Smooth muscle cell (in vitro differentiated cells): ENCODE measurements at regions not wholly inside any gene's neighbourhood (a gene's known extent, or its start where the extent isn't known, plus 50 kb on each side); places are given as distances from the start of the nearest gene placed in this dataset.
A peak's percentile ranks its signal among the peaks of the same experiment; 100 is the strongest.

Experiments
- DNase-seq: peaks from one replicate; lab custom pipeline; 2025; ENCODE audit not compliant: unreplicated experiment; lab: John Stamatoyannopoulos, UW
- H2AFZ ChIP-seq: fragments of 200-600 bp; sonication (generic); 2 replicates; pipeline ENCODE4 v1.6.0; 2016; ENCODE audit warnings: antibody characterized with exemption, low read depth, mild to moderate bottlenecking
- H3F3A ChIP-seq: fragments of 200-600 bp; sonication (generic); 2 replicates; pipeline ENCODE4 v1.6.0; 2017; ENCODE audit warnings: antibody characterized with exemption, low read depth
- H3K27ac ChIP-seq: fragments of 200-600 bp; sonication (generic); 2 replicates; pipeline ENCODE4 v1.5.1; 2016; ENCODE audit warnings: low read depth, mild to moderate bottlenecking
- H3K27me3 ChIP-seq: fragments of 200-600 bp; sonication (generic); 2 replicates; pipeline ENCODE4 v1.6.1; 2016; ENCODE audit warnings: low read depth, mild to moderate bottlenecking
- H3K36me3 ChIP-seq: fragments of 200-600 bp; sonication (generic); 2 replicates; pipeline ENCODE4 v1.5.1; 2016; ENCODE audit warnings: low read depth
- H3K4me1 ChIP-seq: fragments of 200-600 bp; sonication (generic); 2 replicates; pipeline ENCODE4 v1.5.1; 2016; ENCODE audit warnings: low read depth
- H3K4me2 ChIP-seq: fragments of 200-600 bp; sonication (generic); 2 replicates; pipeline ENCODE4 v1.6.0; 2016; ENCODE audit warnings: mild to moderate bottlenecking
- H3K4me3 ChIP-seq: fragments of 200-600 bp; sonication (generic); 2 replicates; pipeline ENCODE4 v1.5.1; 2016; ENCODE audit warnings: mild to moderate bottlenecking
- H3K79me2 ChIP-seq: fragments of 200-600 bp; sonication (generic); 2 replicates; pipeline ENCODE4 v1.6.0; 2016; ENCODE audit warnings: low read depth, mild to moderate bottlenecking
- H3K9ac ChIP-seq: fragments of 200-600 bp; sonication (generic); 2 replicates; pipeline ENCODE4 v1.6.0; 2016; ENCODE audit warnings: low read depth
- H3K9me3 ChIP-seq: fragments of 200-600 bp; sonication (generic); replicated peaks from 2 replicates; pipeline ENCODE4 v1.5.1; 2016; ENCODE audit warnings: low read depth
- H4K20me1 ChIP-seq: fragments of 200-600 bp; sonication (generic); 2 replicates; pipeline ENCODE4 v1.6.0; 2016; ENCODE audit warnings: low read depth
- WGBS: methylation state at CpG from one replicate; pipeline ENCODE4 v1.1.7; 2016; ENCODE audit warnings: low lambda C conversion rate; 5-methylcytosine and 5-hydroxymethylcytosine counted together
- TF ChIP-seq, protein P1 (sequence below): fragments of 200-600 bp; sonication (generic); IDR thresholded peaks from 2 replicates; pipeline ENCODE4 v1.5.1; 2017; ENCODE audit warnings: borderline replicate concordance, mild to moderate bottlenecking, antibody characterized with exemption; ENCODE audit not compliant: insufficient read depth, poor library complexity, severe bottlenecking

GRCh38 chr2:133668547-133668946 is 100.3 kb upstream of the NCKAP5 start:
- no peak overlapping the region for H3K27ac ChIP-seq
- no peak overlapping the region for H3K4me3 ChIP-seq
- no peaks in the 10 kb centered on the region for H4K20me1 ChIP-seq
- no peaks in the 10 kb centered on the region for H3K36me3 ChIP-seq
- H3K4me1 ChIP-seq, result no peaks in the 10 kb centered on the region
- H3K27me3 ChIP-seq, result no peaks in the 10 kb centered on the region
- TF ChIP-seq, protein P1, sequence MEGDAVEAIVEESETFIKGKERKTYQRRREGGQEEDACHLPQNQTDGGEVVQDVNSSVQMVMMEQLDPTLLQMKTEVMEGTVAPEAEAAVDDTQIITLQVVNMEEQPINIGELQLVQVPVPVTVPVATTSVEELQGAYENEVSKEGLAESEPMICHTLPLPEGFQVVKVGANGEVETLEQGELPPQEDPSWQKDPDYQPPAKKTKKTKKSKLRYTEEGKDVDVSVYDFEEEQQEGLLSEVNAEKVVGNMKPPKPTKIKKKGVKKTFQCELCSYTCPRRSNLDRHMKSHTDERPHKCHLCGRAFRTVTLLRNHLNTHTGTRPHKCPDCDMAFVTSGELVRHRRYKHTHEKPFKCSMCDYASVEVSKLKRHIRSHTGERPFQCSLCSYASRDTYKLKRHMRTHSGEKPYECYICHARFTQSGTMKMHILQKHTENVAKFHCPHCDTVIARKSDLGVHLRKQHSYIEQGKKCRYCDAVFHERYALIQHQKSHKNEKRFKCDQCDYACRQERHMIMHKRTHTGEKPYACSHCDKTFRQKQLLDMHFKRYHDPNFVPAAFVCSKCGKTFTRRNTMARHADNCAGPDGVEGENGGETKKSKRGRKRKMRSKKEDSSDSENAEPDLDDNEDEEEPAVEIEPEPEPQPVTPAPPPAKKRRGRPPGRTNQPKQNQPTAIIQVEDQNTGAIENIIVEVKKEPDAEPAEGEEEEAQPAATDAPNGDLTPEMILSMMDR, result no peak
- H3K4me2 ChIP-seq, result no peak overlapping the region
- H3K9ac ChIP-seq, result no peak overlapping the region
- no peak for DNase-seq
- H3K9me3 ChIP-seq, result no peaks in the 10 kb centered on the region
- WGBS, result 98% methylated on average over 2 of the region's 2 CpGs
- no peaks in the 10 kb centered on the region for H3K79me2 ChIP-seq
- H3F3A ChIP-seq, result no peaks in the 10 kb centered on the region
- no peak overlapping the region for H2AFZ ChIP-seq

- peaks cover 26% of the 10 kb centered on the region for H3F3A ChIP-seq
- H3K79me2 ChIP-seq, result no peaks in the 10 kb centered on the region
- no peak for DNase-seq
- H3K4me2 ChIP-seq, result no peak overlapping the region
- 86% methylated on average over 6 of the region's 6 CpGs for WGBS
- H2AFZ ChIP-seq, result no peak overlapping the region
- peaks cover 24% of the 10 kb centered on the region for H3K4me1 ChIP-seq
- H3K27me3 ChIP-seq, result no peaks in the 10 kb centered on the region
- TF ChIP-seq, protein P1, result no peak
- H3K36me3 ChIP-seq, result no peaks in the 10 kb centered on the region
- no peak overlapping the region for H3K27ac ChIP-seq
- H3K9ac ChIP-seq, result no peak overlapping the region
- no peaks in the 10 kb centered on the region for H3K9me3 ChIP-seq
- H4K20me1 ChIP-seq, result no peaks in the 10 kb centered on the region
- no peak overlapping the region for H3K4me3 ChIP-seq
Measured at GRCh38 chr2:133673305-133673905, 105.1 kb upstream of the NCKAP5 start.

DNA sequence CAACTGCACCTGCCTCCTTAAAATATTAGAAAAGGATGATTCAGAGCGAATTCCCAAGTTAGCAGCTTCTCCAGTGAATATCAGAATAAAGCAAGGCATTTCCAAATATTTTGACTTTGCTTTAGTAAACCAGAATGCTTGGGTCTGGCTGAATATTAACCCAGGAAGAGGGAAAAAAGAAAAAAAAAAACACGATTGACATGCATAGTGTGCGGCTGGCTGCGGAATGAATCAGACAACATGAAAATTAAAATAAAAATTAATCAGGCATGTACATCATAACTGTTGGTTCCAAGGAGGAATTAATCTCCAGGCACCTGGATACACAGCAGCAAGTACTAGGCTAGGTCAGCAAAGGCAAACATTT is 105.8 kb upstream of the NCKAP5 start:
- no peak for DNase-seq
- H3K79me2 ChIP-seq, result no peaks in the 10 kb centered on the region
- H3K4me2 ChIP-seq, result peak overlapping the region; percentile 87
- TF ChIP-seq, protein P1, result no peak
- no peaks in the 10 kb centered on the region for H3K9me3 ChIP-seq
- H3K4me3 ChIP-seq, result peak overlapping the region; percentile 39
- H3K36me3 ChIP-seq, result no peaks in the 10 kb centered on the region
- peak overlapping the region; percentile 81 for H3K27ac ChIP-seq
- peaks cover 24% of the 10 kb centered on the region for H3K4me1 ChIP-seq
- H3F3A ChIP-seq, result peaks cover 26% of the 10 kb centered on the region
- no peak overlapping the region for H2AFZ ChIP-seq
- H3K9ac ChIP-seq, result no peak overlapping the region
- H4K20me1 ChIP-seq, result no peaks in the 10 kb centered on the region
- WGBS, result 91% methylated on average over 4 of the region's 4 CpGs
- H3K27me3 ChIP-seq, result no peaks in the 10 kb centered on the region

GRCh38 chr2:133674433-133675331 is 106.4 kb upstream of the NCKAP5 start:
- Histone ChIP-seq H4K20me1 (no peaks in the 10 kb centered on the region), H3K4me3 (peak overlapping the region; percentile 39), H3K36me3 (no peaks in the 10 kb centered on the region), H3K9ac (peak overlapping the region; percentile 22), H3K9me3 (no peaks in the 10 kb centered on the region), H3F3A (peaks cover 26% of the 10 kb centered on the region), H3K27ac (peak overlapping the region; percentile 81), H3K4me2 (peak overlapping the region; percentile 87), H3K27me3 (no peaks in the 10 kb centered on the region), H3K79me2 (no peaks in the 10 kb centered on the region), H2AFZ (peak overlapping the region; percentile 74), H3K4me1 (peaks cover 24% of the 10 kb centered on the region)
- DNase-seq, result peak; percentile 14
- WGBS, result 7% methylated on average over 21 of the region's 21 CpGs
- TF ChIP-seq, protein P1, result no peak
